Body of pancreas (tissue), 4 donors: ENCODE measurements at regions not wholly inside any gene's neighbourhood (a gene's known extent, or its start where the extent isn't known, plus 50 kb on each side); places are given as distances from the start of the nearest gene placed in this dataset.

Experiments used
- ATAC-seq: fragments of 150-250 bp; one replicate; pipeline ENCODE4 v1.9.1; 2016
- DNase-seq, 4 donors: peaks; one replicate each; pipeline ENCODE4 v3.0.0-alpha.2; 2019
- H3K27ac ChIP-seq, 4 donors: fragments of 200-600 bp; sonication (generic); 1 replicate in 3 of 4; 2 replicates in 1 of 4; pipeline versions ENCODE4 v1.5.1 to v1.6.1; 2016 to 2019; ENCODE audit warnings: mild to moderate bottlenecking in 1 of 4, mixed read lengths in 1 of 4, moderate library complexity in 1 of 4
- H3K27me3 ChIP-seq, 2 donors: fragments of 200-600 bp; sonication (generic); one replicate each; pipeline ENCODE4 v1.6.0; 2016; ENCODE audit warnings: mild to moderate bottlenecking in 1 of 2
- H3K36me3 ChIP-seq, 2 donors: fragments of 200-600 bp; sonication (generic); replicated peaks in 1 of 2; 2 replicates each; pipeline ENCODE4 v1.5.1; 2016; ENCODE audit warnings: low read depth in 2 of 2; ENCODE audit not compliant: insufficient read depth in 1 of 2
- H3K4me1 ChIP-seq: fragments of 200-600 bp; sonication (generic); one replicate; pipeline ENCODE4 v1.6.0; 2016
- H3K4me3 ChIP-seq, 2 donors: fragments of 200-600 bp; sonication (generic); 1 replicate in 1 of 2; 2 replicates in 1 of 2; pipeline ENCODE4 v1.5.1; 2016 to 2019
- H3K9me3 ChIP-seq, 3 donors: fragments of 200-600 bp; sonication (generic); 1 replicate in 2 of 3; 2 replicates in 1 of 3; pipeline ENCODE4 v1.5.1; 2016
- POLR2A ChIP-seq, 3 donors: fragments of 450-650 bp; IDR thresholded peaks; one replicate each; pipeline ENCODE4 v1.6.1; 2016; ENCODE audit warnings: antibody characterized with exemption in 3 of 3, mild to moderate bottlenecking in 2 of 3
- WGBS, 2 donors: methylation state at CpG; one replicate each; pipeline ENCODE4 v1.1.5; 2017; 5-methylcytosine and 5-hydroxymethylcytosine counted together
- intact Hi-C: fragments of 100-400 bp; cut with DNase I; formaldehyde crosslinking; loops from one replicate; pipeline ENCODE4 v1.15.1; 2023
- TF ChIP-seq, protein P1 (sequence below), 7 experiments: fragments of 450-650 bp in 4 of 7; fragments of 200-600 bp in 3 of 7; sonication (generic) in 3 of 7; IDR thresholded peaks; one replicate each; pipeline ENCODE4 v1.5.1; 2016 to 2019; ENCODE audit warnings: antibody characterized with exemption in 7 of 7

DNA sequence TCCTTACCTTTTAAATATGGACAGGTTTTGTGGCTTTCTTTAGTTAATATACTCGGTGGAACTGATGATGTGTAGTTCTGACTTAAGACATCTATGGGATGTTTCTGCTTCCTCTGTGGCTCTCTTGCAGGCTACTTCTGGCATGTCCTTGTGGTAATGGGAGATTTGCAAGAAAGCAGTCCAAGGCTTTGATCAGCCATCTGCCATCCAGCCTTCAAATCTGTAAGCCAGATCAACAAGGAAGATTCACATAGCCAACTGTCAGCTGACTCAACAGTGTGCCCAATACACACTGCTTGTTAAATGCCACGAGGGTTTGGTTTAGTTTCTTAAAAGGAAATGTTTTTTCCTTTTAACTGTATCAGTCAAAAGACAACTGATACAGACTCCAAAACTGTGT lies 722.2 kb upstream of the CHRM3 start:
- Histone ChIP-seq H3K27ac (no peak overlapping the region), H3K4me3 (no peak overlapping the region), H3K36me3 (no peaks in the 10 kb centered on the region), H3K27me3 (no peaks in the 10 kb centered on the region), H3K4me1 (no peaks in the 10 kb centered on the region), H3K9me3 (no peaks in the 10 kb centered on the region)
- TF ChIP-seq POLR2A (IDR thresholded peaks at IDR 0.05), result no peak
- TF ChIP-seq, protein P1, sequence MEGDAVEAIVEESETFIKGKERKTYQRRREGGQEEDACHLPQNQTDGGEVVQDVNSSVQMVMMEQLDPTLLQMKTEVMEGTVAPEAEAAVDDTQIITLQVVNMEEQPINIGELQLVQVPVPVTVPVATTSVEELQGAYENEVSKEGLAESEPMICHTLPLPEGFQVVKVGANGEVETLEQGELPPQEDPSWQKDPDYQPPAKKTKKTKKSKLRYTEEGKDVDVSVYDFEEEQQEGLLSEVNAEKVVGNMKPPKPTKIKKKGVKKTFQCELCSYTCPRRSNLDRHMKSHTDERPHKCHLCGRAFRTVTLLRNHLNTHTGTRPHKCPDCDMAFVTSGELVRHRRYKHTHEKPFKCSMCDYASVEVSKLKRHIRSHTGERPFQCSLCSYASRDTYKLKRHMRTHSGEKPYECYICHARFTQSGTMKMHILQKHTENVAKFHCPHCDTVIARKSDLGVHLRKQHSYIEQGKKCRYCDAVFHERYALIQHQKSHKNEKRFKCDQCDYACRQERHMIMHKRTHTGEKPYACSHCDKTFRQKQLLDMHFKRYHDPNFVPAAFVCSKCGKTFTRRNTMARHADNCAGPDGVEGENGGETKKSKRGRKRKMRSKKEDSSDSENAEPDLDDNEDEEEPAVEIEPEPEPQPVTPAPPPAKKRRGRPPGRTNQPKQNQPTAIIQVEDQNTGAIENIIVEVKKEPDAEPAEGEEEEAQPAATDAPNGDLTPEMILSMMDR (IDR thresholded peaks at IDR 0.05), result no peak
- ATAC-seq (no peak), DNase-seq (no peak)
- 46 to 47% methylated on average over 2 of the region's 2 CpGs for WGBS, 2 donors
- intact Hi-C loops, result no loop called here

GRCh38 chr1:238660849-238661248 lies 725.5 kb upstream of the CHRM3 start:
- H3K4me3 ChIP-seq, result no peak overlapping the region
- ATAC-seq (no peak), DNase-seq (no peak)
- intact Hi-C loops, result no loop called here
- TF ChIP-seq POLR2A (IDR thresholded peaks at IDR 0.05), result no peak
- TF ChIP-seq, protein P1 (IDR thresholded peaks at IDR 0.05), result no peak
- no peak overlapping the region for H3K27ac ChIP-seq
- no peaks in the 10 kb centered on the region for H3K9me3 ChIP-seq
- no peaks in the 10 kb centered on the region for H3K27me3 ChIP-seq
- 74 to 88% methylated on average over 1 of the region's 1 CpG for WGBS, 2 donors
- H3K4me1 ChIP-seq, result no peaks in the 10 kb centered on the region
- no peaks in the 10 kb centered on the region for H3K36me3 ChIP-seq

- Histone ChIP-seq H3K9me3 (no peaks in the 10 kb centered on the region), H3K36me3 (no peaks in the 10 kb centered on the region), H3K4me3 (no peak overlapping the region), H3K27me3 (no peaks in the 10 kb centered on the region), H3K27ac (no peak overlapping the region), H3K4me1 (no peaks in the 10 kb centered on the region)
- ATAC-seq (no peak), DNase-seq (no peak)
- TF ChIP-seq POLR2A (IDR thresholded peaks at IDR 0.05), result no peak
- TF ChIP-seq, protein P1 (IDR thresholded peaks at IDR 0.05), result no peak
- intact Hi-C loops, result no loop called here
- 17 to 19% methylated on average over 1 of the region's 1 CpG for WGBS, 2 donors
Measured at GRCh38 chr1:238658763-238659162, 727.6 kb upstream of the CHRM3 start.

GRCh38 chr1:238653693-238654321 lies 732.6 kb upstream of the CHRM3 start:
- H3K27ac ChIP-seq, result no peak overlapping the region
- WGBS, 2 donors, result 72 to 74% methylated on average over 4 of the region's 4 CpGs
- no peak for ATAC-seq
- DNase-seq, result no peak
- intact Hi-C loops, result no loop called here
- no peaks in the 10 kb centered on the region for H3K4me1 ChIP-seq
- H3K4me3 ChIP-seq, result no peak overlapping the region
- no peaks in the 10 kb centered on the region for H3K9me3 ChIP-seq
- no peaks in the 10 kb centered on the region for H3K27me3 ChIP-seq
- H3K36me3 ChIP-seq, result no peaks in the 10 kb centered on the region
- TF ChIP-seq POLR2A (IDR thresholded peaks at IDR 0.05), result no peak
- TF ChIP-seq, protein P1 (IDR thresholded peaks at IDR 0.05), result no peak

DNA sequence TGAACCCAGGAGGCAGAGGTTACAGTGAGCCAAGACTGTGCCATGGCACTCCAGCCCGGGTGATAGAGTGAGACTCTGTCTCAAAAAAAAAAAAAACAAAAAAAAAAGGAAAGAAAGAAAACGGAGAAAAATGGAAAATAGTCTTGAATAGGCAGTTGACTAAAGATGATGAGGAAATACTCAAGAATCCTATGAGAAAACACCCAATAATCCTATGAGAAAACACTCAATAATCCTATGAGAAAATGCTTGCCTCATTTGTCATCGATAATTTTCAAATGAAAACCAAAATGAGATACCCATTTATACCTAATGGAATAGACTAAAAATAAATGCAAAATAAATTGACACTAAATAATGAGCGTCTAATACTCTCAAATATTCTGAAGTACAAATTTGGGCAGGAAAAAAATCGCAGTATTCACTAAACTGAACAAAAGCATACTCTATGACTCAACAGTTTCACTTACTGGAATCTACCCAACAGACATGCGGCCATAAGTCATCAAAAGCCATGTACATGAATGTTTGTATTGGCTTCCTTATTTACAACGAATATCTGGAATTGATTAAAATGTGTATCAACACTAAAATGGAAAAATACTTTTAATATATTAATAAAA lies 733.9 kb upstream of the CHRM3 start:
- H3K36me3 ChIP-seq, result no peaks in the 10 kb centered on the region
- ATAC-seq (no peak), DNase-seq (no peak)
- H3K27ac ChIP-seq, result no peak overlapping the region
- 59 to 74% methylated on average over 7 of the region's 7 CpGs for WGBS, 2 donors
- intact Hi-C loops, result no loop called here
- H3K27me3 ChIP-seq, result no peaks in the 10 kb centered on the region
- H3K4me3 ChIP-seq, result no peak overlapping the region
- no peak for TF ChIP-seq POLR2A (IDR thresholded peaks at IDR 0.05)
- TF ChIP-seq, protein P1 (IDR thresholded peaks at IDR 0.05), result no peak
- H3K4me1 ChIP-seq, result no peaks in the 10 kb centered on the region
- H3K9me3 ChIP-seq, result no peaks in the 10 kb centered on the region
